ENCODE measurements at regions not wholly inside any gene's neighbourhood (a gene's known extent, or its start where the extent isn't known, plus 50 kb on each side); places are given as distances from the start of the nearest gene placed in this dataset.
"Not testable (repeated sequence)": the region's sequence is repeated elsewhere in the genome, so short reads cannot be mapped to it uniquely, and the experiment has no call there.

- no peak for DNase-seq
These were observed 560.8 kb downstream of the MATN1 start for GRCh38 chr1:30162565-30162964.

DNA sequence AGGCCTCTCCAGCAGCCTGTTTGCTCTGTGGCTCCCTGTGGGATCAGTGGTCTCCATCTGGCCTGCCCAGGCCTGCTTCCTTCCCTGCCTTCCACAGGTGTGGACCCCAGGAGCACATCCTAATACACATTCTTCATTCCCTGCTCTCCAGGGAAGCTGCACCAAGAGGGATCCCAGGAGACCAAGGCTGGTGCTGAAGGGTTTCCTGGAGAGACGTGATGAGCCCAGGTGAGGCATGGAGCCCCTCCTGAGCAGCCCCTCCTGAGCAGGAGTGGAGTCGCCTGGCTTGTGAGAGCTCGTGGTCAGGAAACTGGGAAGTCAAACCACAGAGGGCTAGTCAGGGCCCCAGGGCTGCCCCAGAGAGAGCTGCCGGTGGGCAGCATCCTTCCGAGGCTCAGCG, 561.4 kb downstream of the MATN1 start:
- DNase-seq, result no peak

- DNase-seq, result no peak
These were observed 562.2 kb downstream of the MATN1 start for GRCh38 chr1:30160999-30161689.

DNA sequence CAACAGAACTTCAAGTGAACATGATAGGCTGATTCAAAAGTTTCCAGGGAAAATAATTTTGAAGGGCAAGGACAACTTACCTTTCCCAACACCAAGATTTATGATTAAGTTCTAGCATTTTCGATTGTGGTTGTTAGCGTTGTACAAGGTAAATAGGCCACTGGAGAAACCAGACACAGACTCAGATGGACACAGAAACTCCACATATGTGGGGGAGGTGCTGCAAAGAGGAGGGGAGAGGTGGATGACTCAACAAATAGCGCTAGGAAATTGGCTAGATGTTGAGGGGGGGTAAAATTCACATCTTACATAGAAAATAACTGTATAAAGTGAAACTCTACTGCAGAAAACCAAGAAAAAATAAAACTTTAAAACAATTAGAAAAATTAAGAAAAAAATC, 564.4 kb downstream of the MATN1 start:
- DNase-seq, result no peak

DNA sequence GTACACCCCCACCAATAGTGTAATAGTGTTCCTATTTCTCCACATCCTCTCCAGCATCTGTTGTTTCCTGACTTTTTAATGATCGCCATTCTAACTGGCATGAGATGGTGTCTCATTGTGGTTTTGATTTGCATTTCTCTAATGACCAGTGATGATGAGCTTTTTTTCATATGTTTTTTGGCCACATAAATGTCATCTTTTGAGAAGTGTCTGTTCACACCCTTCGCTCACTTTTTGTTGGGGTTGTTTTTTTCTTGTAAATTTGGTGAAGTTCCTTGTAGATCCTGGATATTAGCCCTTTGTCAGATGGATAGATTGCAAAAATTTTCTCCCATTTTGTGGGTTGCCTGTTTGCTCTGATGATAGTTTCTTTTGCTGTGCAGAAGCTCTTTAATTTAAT, 567.7 kb downstream of the MATN1 start:
- DNase-seq, result not testable (repeated sequence)

DNA sequence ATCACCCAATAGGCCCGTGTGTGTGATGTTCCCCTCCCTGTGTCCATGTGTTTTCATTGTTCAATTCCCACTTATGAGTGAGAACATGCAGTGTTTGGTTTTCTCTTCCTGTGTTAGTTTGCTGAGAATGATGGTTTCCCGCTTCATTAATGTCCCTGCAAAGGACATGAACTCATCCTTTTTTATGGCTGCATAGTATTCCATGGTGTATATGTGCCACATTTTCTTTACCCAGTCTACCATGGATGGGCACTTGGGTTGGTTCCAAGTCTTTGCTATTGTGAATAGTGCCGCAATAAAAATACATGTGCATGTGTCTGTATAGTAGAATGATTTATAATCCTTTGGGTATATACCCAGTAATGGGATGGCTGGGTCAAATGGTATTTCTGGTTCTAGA, 568.1 kb downstream of the MATN1 start:
- not testable (repeated sequence) for DNase-seq

GRCh38 chr1:30153743-30154449, 569.5 kb downstream of the MATN1 start:
- DNase-seq, result no peak

DNA sequence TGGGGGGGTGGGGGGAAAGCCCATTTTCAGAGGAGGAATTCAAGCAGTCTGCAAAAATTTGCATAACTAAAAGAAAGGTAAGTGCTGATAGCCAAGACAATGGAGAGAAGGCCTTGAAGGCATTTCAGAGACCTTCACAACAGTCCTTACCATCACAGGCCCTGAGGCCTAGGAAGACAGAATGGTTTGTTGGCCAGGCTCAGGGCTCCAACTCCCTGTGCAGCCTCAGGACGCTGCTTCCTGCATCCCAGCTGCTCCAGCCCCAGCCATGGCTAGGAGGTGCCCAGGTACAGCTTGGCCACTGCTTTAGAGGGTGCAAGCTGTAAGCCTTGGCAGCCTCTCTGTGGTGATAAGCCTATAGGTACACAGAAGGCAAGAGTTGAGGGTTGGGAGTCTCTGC, 571.6 kb downstream of the MATN1 start:
- no peak for DNase-seq

GRCh38 chr1:30151119-30151518, 572.3 kb downstream of the MATN1 start:
- no peak for DNase-seq

- DNase-seq, result no peak
These were observed 574.2 kb downstream of the MATN1 start for GRCh38 chr1:30149226-30149625.

DNA sequence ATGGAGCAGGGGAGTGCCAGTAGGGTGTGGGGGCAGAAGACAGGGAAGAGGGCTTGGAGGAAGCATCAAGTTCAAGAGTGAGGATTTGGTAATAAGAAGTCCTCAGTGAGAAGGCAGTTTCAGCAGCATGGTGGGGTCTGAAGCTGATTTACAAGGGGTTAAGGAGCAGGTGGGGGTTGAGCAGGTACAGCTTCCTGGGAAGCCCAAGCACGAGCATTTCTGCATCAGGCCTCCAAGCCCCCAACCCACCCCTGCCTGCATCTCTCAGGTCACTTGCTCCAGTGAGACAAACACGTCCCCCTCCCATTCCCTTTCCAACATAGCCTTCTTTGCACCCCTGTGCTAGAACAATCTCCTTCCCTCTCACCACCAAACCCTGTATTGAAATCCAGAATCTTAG, 574.7 kb downstream of the MATN1 start:
- DNase-seq, result no peak

- DNase-seq, result no peak
These were observed 576.2 kb downstream of the MATN1 start for GRCh38 chr1:30147188-30147587.

DNA sequence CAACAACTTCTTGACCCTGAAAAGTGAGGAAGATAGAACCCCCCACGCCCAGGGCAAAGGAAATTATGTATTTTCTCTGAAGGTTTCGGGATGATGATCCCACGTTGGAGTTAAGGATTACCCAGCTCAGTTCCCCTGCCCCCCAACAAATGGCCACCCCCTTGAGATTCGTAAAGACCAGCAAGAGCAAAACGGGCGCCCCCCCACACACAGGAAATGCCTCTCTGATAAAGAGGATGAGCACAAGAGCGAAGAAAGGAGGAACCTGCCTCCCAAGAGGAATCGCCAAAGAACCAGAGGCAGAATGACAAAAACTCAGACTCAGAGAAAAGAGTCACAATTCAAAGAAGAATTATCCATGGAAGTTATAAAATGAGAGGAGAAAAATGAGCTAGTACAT, 576.9 kb downstream of the MATN1 start:
- no peak for DNase-seq

DNA sequence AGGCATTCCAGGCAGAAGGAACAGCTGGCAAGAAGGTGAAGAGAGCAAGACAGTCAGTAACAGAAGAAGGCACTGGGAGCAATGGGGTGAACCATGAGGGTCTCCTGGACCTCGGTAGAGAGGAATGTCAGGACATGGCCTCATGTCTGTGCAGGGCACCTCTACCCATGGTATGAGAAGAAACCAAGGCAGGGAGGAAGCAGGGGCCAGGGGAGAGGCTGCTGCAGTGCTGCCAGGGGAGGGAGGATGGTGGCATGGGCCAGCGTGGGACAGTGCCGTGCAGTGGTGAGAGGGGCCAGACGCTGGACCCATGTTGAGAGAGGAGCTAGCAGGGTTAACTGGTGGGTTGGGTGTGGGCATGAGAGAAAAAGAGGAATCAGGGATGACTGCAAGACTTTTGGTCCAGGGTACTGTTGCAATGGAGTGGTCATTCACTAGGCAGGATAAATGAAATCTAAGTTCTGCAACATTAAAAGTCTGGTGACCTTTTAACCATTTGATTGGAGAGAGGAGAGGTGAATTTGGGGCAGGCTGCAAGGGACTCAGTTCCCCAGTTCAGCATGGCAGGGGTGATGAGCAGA, 577.6 kb downstream of the MATN1 start:
- no peak for DNase-seq

DNA sequence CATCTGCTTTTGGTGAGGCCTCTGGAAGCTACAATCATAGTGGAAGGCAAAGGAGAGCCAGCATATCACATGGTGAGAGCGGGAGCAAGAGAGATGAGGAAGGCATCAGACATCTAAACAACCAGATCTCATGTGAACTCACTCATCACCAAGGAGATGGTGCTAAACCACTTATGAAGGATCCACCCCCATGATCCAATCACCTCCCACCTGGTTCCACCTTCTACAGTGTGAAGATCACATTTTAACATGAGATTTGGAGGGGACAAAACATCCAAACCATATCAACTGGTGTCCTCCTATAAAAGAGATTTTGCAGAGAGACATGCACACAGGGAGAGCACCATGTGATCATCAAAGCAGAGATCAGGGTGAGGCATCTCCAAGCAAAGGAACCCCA, 578.6 kb downstream of the MATN1 start:
- DNase-seq, result no peak

DNA sequence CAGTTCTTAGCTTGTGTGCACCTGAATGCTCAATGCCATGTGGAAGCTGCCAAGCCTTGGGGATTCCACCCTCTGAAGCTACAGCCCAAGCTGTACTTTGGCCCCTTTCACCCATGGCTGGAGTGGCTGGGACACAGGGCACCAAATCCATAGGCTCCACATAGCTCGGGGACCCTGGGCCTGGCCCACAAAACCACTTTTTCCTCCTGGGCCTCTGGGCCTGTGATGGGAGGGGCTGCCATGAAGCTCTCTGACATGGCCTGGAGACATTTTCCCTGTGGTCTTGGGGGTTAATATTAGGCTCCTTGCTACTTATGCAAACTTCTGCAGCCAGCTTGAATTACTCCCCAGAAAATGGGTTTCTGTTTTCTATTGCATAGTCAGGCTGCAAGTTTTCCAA, 579.9 kb downstream of the MATN1 start:
- no peak for DNase-seq

DNA sequence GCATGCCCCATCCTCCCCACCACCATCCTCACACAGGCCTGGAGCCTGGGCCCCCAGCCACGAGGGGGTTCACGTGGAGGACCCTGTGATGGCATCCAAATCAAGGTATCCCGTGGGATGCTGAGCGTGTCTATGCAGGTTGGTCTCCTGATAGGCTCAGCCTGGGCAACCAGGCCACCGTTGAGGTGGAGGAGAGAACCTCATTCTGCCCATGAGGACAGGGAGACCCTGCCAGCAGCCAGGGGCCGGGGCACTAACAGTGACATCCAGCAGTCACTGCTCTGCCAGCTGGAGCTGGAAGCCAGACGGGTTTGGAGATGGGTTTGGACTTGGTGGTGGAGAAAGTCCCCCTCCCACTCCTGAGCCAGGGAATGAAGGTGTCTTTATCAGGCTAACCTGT, 582.8 kb downstream of the MATN1 start:
- no peak for DNase-seq

DNA sequence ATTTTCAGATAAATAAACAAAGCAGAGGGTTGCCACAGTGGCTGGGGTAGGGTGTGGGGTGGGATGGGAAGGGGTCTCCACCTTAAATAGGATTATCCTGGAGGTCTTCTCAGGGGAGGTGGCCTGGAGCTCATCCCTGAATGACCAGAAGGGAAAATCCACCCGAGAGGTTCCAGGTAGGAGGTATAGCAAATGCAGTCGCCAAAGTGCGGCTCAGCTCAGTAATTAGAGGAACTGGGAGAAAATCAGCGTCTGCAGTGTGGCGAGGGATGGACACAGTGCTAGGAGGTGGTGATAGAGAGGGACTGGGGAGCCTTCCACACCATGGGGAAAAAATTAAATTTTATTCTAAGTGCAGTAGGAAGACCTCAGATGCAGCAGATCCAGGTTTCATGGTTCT, 584.5 kb downstream of the MATN1 start:
- DNase-seq, result no peak

DNA sequence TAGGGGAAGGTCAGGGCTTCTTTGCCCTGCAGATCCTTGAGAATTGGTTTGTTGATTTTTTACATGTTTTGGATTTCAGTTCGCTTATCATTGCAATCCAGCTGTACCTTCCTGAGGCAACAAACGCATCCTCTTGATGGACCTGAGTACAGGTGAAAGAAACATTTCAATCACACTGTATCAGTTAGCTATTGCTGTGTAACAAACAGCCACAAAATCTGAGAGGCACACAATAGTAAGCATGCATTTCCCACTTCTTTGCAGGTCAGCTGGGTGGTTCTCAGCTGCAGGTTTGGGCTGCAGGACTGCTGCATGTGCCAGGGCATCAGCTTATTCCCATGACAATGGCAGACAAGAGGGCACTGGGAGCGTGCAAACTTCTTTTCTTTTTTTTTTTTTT, 586.4 kb downstream of the MATN1 start:
- DNase-seq, result no peak

- no peak for DNase-seq
These were observed 587.7 kb downstream of the MATN1 start for GRCh38 chr1:30135698-30136097.

DNA sequence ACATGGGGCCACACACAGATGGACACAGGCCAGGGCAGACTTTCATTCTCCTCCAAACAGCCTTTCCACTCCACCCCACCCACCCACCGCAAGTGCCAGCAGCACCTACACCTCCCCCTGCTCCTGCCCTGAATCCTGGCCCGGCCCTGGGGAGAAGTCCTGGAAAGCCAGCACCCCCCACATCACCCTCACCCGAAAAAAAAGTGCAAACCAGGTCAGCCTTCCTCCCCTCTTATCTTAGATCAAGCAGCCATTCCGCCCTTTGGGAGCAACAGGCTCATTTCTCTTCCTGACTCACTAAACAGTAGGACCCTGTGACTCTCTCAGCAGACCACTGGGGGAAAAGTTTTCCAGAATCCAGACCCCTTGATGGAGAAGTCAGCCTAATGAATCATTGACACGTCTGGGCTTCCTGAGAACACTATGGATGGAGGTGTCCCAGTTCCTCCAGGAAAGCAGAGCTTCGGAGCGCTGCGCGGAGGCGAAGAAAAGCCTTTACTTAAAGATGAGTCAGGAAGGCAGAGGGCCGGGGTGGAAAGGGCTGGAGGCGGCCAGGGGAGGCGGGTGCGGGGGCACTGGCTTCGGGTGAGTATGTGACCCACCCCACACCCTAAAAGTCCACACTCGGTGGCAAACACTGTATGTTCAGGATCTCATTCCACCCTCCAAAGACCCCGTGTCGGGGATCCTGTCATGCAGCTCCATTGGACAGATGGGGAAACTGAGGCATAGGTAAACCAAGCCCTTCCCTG, 588.7 kb downstream of the MATN1 start:
- no peak for DNase-seq

DNA sequence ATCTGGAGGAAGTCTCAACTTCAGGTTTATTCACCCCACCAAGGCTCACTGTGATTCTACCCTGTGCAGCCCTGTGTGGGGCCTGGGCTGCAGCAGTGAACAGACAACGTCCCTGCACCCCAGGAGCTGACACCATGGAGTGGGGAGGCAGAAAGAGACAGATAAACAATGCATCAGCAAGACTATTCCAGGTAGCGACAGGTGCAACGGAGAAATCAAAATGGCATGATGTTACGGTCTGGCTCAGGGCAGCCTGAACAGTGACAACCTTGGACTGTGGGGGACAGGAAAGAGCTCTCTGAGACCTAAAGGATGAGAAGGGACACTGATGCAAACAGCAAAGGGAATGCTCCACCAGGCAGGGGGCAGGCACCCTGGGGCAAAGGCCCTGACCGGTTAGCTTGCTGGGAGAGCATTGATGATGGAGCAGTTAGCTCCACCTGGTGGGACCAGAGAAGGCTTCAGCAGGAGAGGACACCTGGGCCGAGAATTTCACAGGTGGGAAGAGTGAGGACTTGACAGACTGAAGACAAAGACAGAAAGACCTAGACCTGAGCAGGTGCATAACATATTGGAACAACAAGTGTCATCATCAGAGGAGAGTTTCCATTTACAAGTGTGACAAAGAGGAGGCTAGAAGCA, 589.9 kb downstream of the MATN1 start:
- DNase-seq, result no peak

GRCh38 chr1:30132602-30133286, 590.6 kb downstream of the MATN1 start:
- no peak for DNase-seq
